ENCODE measurements at regions not wholly inside any gene's neighbourhood (a gene's known extent, or its start where the extent isn't known, plus 50 kb on each side); places are given as distances from the start of the nearest gene placed in this dataset.

GRCh38 chr3:19030522-19030839, 117.8 kb upstream of the KCNH8 start:
- TF ChIP-seq CTCF (conservative IDR thresholded peaks at IDR 0.05; ENCODE audit: low read depth, low read length) (no peak), POLR2A (IDR thresholded peaks at IDR 0.05; ENCODE audit: low read depth, low read length) (no peak), RCOR1 (IDR thresholded peaks at IDR 0.05; ENCODE audit: insufficient replicate concordance, low read length) (no peak)
